Choroid plexus epithelial cell (primary cell): ENCODE measurements at regions not wholly inside any gene's neighbourhood (a gene's known extent, or its start where the extent isn't known, plus 50 kb on each side); places are given as distances from the start of the nearest gene placed in this dataset.

Source experiments
- DNase-seq: peaks from one replicate; pipeline ENCODE4 v3.0.0-alpha.2; 2010; ENCODE audit warnings: low read depth
- H3K4me3 ChIP-seq: 2 replicates; pipeline ENCODE4 v1.5.1; 2011; ENCODE audit warnings: low read depth, mild to moderate bottlenecking, control low read depth, low read length, moderate library complexity
- TF ChIP-seq, protein P1 (sequence below): conservative IDR thresholded peaks from 2 replicates; pipeline ENCODE4 v1.5.1; 2011; ENCODE audit warnings: low read depth, mild to moderate bottlenecking, control low read depth, inconsistent platforms, low read length, moderate library complexity

GRCh38 chr1:218759795-218760194 is 413.9 kb upstream of the LYPLAL1 start:
- no peak overlapping the region for H3K4me3 ChIP-seq
- DNase-seq: peak; percentile 54
- TF ChIP-seq, protein P1, sequence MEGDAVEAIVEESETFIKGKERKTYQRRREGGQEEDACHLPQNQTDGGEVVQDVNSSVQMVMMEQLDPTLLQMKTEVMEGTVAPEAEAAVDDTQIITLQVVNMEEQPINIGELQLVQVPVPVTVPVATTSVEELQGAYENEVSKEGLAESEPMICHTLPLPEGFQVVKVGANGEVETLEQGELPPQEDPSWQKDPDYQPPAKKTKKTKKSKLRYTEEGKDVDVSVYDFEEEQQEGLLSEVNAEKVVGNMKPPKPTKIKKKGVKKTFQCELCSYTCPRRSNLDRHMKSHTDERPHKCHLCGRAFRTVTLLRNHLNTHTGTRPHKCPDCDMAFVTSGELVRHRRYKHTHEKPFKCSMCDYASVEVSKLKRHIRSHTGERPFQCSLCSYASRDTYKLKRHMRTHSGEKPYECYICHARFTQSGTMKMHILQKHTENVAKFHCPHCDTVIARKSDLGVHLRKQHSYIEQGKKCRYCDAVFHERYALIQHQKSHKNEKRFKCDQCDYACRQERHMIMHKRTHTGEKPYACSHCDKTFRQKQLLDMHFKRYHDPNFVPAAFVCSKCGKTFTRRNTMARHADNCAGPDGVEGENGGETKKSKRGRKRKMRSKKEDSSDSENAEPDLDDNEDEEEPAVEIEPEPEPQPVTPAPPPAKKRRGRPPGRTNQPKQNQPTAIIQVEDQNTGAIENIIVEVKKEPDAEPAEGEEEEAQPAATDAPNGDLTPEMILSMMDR: no peak

DNA sequence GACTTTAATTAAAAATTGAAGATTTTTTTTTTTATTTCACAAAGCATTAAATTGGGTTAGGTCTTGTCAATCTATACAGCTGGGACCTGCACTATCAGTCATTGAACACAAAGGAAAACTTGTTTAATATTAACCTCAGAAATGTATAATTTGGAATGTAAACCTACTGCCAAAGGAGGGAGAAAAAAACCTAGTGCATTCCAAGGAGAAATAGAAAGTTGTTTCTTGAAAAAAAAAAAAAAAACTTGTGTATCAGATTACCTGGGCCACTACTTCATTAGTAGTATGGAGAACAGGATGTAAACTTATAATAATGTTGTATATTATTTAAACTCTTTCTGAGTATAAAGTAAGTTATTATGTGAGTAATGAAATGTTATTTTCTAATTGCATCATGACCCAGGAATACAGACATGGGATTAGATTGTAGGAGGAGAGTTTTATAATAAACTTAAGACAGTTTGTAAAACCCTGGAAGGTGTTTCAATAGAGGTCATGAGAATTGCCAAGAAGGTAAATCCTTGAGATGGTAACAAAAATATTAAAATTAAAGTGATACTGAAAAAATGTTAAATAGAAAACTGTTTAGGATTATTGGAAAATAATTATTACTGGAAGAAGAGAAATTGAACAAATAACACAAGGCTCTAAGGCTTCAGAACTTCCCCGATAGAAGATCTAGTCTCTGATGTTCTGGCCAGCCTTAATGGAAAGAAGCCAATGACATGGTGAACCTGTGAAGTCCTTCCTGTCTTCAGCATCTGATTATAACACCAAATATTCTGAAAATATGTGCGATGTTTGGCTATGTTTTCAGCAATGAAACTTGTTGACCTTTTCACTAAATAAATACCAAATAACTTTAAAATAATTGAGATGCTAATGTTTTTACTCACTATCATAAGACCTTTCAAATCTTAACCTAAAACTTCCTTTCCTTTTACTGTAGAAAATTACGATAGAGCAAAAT is 412.8 kb upstream of the LYPLAL1 start:
- no peak overlapping the region for H3K4me3 ChIP-seq
- DNase-seq: peak; percentile 92
- TF ChIP-seq, protein P1: no peak

GRCh38 chr1:218763538-218763937 is 410.1 kb upstream of the LYPLAL1 start:
- no peak overlapping the region for H3K4me3 ChIP-seq
- TF ChIP-seq, protein P1: no peak
- no peak for DNase-seq

DNA sequence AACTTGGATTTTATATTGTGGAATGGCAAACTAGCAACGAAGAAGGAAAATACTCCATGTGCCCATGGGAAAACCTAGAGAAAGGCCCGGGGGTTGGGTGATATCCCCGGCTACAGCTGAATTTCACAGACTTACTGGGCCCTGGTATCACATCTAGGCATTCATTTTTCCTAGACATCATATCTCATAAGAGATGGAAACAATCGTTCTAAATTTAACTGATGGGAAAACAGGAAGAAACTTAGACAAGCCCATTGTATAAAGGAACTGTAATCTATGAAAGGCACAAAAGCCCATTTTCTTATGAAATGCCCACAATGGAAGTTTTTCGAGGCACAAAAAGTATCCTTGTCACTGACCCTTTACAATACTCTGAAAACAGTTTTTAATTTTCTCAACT is 407.9 kb upstream of the LYPLAL1 start:
- no peak for DNase-seq
- H3K4me3 ChIP-seq: no peak overlapping the region
- TF ChIP-seq, protein P1: no peak

DNA sequence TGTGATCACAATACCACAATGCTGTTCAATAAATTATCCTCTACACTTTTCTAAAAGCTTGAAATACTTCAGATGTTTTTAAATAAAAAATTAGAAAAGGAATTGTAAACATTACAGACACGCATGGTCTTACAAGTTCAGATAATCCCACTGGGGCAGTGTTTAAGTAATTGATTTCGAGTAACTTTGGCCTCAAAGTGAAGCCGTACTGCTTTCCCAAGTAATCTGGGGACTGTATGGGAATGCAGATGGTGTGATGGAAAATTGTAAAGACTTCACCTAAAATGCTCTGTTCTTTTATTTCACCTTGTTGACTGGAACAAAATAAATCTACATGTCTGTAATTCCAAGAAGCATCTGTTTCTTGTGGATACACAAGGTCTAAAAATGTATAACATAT is 401.7 kb upstream of the LYPLAL1 start:
- DNase-seq: no peak
- TF ChIP-seq, protein P1: no peak

DNA sequence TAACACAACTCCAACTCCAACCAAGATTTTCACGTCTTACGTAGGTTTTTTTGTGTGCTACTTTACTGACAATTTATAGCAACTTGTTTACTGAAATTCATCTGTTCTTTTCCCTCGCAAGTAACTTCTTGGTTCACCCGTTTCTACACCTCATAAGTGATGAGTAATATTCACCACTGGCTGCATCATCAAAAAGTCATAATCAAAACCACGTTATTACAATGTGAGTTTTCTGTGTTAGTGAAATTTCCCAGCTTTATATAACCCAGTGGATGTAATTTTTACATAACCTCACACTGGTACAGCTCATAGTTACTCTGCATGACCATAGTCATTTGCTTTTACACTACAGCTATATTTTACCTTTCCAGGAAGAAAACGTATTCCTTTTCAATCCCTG is 401.1 kb upstream of the LYPLAL1 start:
- peak; percentile 61 for DNase-seq
- no peak overlapping the region for H3K4me3 ChIP-seq
- TF ChIP-seq, protein P1: no peak

More for the DNA sequence above, 401.7 kb upstream of the LYPLAL1 start:
- H3K4me3 ChIP-seq: no peak overlapping the region
